ENCODE measurements at regions not wholly inside any gene's neighbourhood (a gene's known extent, or its start where the extent isn't known, plus 50 kb on each side); places are given as distances from the start of the nearest gene placed in this dataset.

DNA sequence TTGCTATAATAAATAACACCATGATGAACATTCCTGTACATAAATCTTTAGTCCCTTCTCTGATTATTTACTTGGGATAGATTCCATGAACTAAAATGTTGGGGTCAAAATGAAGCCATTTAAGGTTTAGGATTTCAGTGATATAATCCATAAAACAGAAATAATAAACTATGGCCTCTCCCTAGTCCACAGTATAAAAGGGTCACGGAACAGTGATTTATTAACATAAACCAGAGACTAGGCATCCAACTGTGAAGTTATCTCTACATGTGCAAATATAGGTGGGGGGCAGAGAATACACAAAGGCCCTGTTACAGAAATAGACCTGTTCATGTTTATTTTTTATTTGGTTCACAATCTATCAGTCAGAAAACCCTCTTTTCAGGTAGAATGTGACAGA lies 499.1 kb upstream of the SLIT2 start:
- H3K4me3 ChIP-seq, result no peak overlapping the region
- H3K27me3 ChIP-seq, result no peaks in the 10 kb centered on the region
- no peak overlapping the region for H3K9ac ChIP-seq (ENCODE audit: low read depth in 2 of 2, low read length in 2 of 2)
- H3K9me3 ChIP-seq, result no peaks in the 10 kb centered on the region
- no peaks in the 10 kb centered on the region for H3K4me1 ChIP-seq
- TF ChIP-seq, protein P1, sequence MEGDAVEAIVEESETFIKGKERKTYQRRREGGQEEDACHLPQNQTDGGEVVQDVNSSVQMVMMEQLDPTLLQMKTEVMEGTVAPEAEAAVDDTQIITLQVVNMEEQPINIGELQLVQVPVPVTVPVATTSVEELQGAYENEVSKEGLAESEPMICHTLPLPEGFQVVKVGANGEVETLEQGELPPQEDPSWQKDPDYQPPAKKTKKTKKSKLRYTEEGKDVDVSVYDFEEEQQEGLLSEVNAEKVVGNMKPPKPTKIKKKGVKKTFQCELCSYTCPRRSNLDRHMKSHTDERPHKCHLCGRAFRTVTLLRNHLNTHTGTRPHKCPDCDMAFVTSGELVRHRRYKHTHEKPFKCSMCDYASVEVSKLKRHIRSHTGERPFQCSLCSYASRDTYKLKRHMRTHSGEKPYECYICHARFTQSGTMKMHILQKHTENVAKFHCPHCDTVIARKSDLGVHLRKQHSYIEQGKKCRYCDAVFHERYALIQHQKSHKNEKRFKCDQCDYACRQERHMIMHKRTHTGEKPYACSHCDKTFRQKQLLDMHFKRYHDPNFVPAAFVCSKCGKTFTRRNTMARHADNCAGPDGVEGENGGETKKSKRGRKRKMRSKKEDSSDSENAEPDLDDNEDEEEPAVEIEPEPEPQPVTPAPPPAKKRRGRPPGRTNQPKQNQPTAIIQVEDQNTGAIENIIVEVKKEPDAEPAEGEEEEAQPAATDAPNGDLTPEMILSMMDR (IDR thresholded peaks at IDR 0.05), result no peak
- intact Hi-C loops (cut with DNase I), result no loop called here
- H3K36me3 ChIP-seq, result no peaks in the 10 kb centered on the region
- no peak for DNase-seq
- no peak overlapping the region for H3K27ac ChIP-seq

- Histone ChIP-seq H3K9me3 (no peaks in the 10 kb centered on the region), H3K27ac (no peak overlapping the region), H3K36me3 (no peaks in the 10 kb centered on the region), H3K9ac (ENCODE audit: low read depth in 2 of 2, low read length in 2 of 2) (no peak overlapping the region), H3K4me3 (no peak overlapping the region), H3K27me3 (no peaks in the 10 kb centered on the region), H3K4me1 (no peaks in the 10 kb centered on the region)
- intact Hi-C loops (cut with DNase I), result no loop called here
- DNase-seq, result peak; percentile 32
- TF ChIP-seq, protein P1 (IDR thresholded peaks at IDR 0.05), result no peak
These were observed 502.9 kb upstream of the SLIT2 start for GRCh38 chr4:19748519-19749479.

- Histone ChIP-seq H3K36me3 (no peaks in the 10 kb centered on the region), H3K9ac (ENCODE audit: low read depth in 2 of 2, low read length in 2 of 2) (no peak overlapping the region), H3K4me1 (no peaks in the 10 kb centered on the region), H3K9me3 (no peaks in the 10 kb centered on the region), H3K27me3 (no peaks in the 10 kb centered on the region), H3K4me3 (no peak overlapping the region), H3K27ac (no peak overlapping the region)
- DNase-seq, result no peak
- intact Hi-C loops (cut with DNase I), result no loop called here
- TF ChIP-seq, protein P1 (IDR thresholded peaks at IDR 0.05), result no peak
These were observed 505.3 kb upstream of the SLIT2 start for GRCh38 chr4:19746377-19746776.

GRCh38 chr4:19743115-19743638 lies 508.5 kb upstream of the SLIT2 start:
- intact Hi-C loops (cut with DNase I), result no loop called here
- H3K9ac ChIP-seq (ENCODE audit: low read depth in 2 of 2, low read length in 2 of 2), result no peak overlapping the region
- H3K36me3 ChIP-seq, result no peaks in the 10 kb centered on the region
- no peak for DNase-seq
- no peaks in the 10 kb centered on the region for H3K4me1 ChIP-seq
- H3K9me3 ChIP-seq, result no peaks in the 10 kb centered on the region
- no peak overlapping the region for H3K4me3 ChIP-seq
- no peaks in the 10 kb centered on the region for H3K27me3 ChIP-seq
- TF ChIP-seq, protein P1 (IDR thresholded peaks at IDR 0.05), result no peak
- no peak overlapping the region for H3K27ac ChIP-seq

GRCh38 chr4:19739101-19739651 lies 512.5 kb upstream of the SLIT2 start:
- Histone ChIP-seq H3K9me3 (no peaks in the 10 kb centered on the region), H3K9ac (ENCODE audit: low read depth in 2 of 2, low read length in 2 of 2) (no peak overlapping the region), H3K36me3 (no peaks in the 10 kb centered on the region), H3K27me3 (no peaks in the 10 kb centered on the region), H3K27ac (no peak overlapping the region), H3K4me3 (no peak overlapping the region), H3K4me1 (no peaks in the 10 kb centered on the region)
- no peak for DNase-seq
- TF ChIP-seq, protein P1 (IDR thresholded peaks at IDR 0.05), result no peak
- intact Hi-C loops (cut with DNase I), result no loop called here

Measured in colonic mucosa (tissue), 4 donors.